ENCODE measurements at regions not wholly inside any gene's neighbourhood (a gene's known extent, or its start where the extent isn't known, plus 50 kb on each side); places are given as distances from the start of the nearest gene placed in this dataset.
"Not testable (repeated sequence)": the region's sequence is repeated elsewhere in the genome, so short reads cannot be mapped to it uniquely, and the experiment has no call there.

- no peak for DNase-seq (ENCODE audit: low read depth in 1 of 2, low spot score in 1 of 2)
Observed at GRCh38 chr2:13180729-13181128, 464.0 kb downstream of the TRIB2 start.

DNA sequence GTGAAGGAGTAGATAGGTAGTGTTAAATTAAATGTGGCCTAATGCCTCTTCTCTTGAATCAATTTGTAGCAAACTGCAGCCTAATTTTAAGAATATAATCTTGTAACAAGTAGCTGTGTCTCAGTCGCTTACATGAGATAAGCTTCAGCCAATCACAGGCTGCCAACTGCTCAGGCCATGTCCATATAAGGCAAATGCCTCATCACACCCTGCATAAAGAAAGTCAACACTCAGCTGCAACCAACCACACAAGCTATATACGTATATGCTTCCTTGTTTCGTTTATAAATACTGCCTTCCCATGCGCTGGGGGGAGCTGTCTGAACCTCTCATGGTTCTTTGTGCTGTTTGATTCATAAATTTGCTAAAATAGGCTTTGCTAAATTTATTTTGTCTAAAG, 476.3 kb downstream of the TRIB2 start:
- DNase-seq (ENCODE audit: low read depth in 1 of 2, low spot score in 1 of 2): no peak

DNA sequence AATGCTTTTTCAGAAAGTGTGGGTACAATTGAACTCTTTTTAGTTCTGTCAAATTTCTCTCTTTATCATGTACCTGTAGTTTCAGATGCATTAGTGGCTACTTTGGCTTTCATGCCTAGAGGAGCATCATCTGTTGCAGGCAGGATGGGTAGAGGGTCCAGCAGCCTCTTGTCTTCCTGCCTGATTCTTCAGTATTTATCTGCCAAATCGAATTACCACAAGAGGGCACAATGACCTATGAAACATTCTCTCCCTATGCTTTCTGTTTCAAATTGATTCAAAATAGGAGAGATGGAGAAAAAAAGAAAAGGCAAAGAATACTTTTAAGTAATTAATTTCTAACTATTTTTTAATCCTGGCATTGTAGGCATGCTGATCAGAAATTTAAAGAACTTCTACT, 477.2 kb downstream of the TRIB2 start:
- DNase-seq (ENCODE audit: low read depth in 1 of 2, low spot score in 1 of 2): no peak

GRCh38 chr2:13195270-13195669, 478.5 kb downstream of the TRIB2 start:
- no peak for DNase-seq (ENCODE audit: low read depth in 1 of 2, low spot score in 1 of 2)

DNA sequence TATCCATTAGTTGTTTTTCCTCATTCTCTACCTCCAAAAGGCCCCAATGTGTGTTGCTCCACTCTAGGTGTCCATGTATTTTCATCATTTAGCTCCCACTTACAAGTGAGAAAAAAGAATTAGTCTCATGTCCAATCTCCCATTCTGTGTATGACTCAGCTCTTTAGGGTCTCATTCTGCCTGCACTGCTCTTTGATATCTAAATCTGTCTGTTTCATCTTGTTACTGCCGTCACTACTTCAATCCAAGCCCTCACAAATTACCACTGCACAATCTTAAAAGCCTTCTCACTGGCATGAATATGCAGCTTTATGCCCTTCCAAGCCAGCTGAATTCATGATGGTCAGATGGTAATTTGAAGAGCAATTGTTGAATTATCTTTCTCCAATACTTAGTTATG, 480.5 kb downstream of the TRIB2 start:
- DNase-seq (ENCODE audit: low read depth in 1 of 2, low spot score in 1 of 2): no peak

- DNase-seq (ENCODE audit: low read depth in 1 of 2, low spot score in 1 of 2): no peak
Observed at GRCh38 chr2:13201924-13202323, 485.2 kb downstream of the TRIB2 start.

DNA sequence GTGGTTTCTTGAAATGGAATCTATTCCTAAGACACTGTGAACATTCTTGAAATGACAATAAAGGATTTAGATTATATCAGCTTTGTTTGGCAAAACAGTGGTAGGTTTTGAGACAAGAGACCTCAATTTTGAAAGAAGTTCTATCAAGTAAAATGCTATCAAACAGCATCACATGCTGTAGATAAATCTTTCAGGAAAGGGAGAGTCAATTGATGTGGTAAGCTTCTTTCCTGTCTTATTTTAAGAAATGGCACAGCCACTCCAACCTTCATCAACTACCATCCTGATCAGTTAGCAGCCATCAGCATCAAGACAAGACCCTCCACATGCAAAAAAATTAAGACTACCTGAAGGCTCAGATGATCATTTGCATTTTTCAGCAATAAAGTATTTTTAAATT, 495.4 kb downstream of the TRIB2 start:
- no peak for DNase-seq (ENCODE audit: low read depth in 1 of 2, low spot score in 1 of 2)

DNA sequence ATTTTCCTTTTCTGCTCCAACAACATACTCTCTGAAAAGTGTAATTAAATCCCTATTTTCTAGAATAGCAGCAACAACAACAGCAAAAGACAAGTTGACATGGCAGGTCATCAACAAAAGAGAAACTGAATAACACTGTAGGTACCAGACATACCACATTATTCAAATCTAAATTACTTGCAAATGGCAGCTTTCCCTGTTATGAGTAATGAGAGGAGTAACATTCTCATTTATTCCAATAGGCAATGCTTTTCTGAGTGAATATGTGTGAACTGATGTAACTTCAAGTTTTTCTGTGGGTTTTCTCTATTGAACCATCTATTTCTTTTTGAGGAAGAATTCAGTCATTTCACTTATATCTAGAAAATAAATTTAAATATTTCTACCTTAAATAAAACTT, 501.5 kb downstream of the TRIB2 start:
- DNase-seq (ENCODE audit: low read depth in 1 of 2, low spot score in 1 of 2): no peak

GRCh38 chr2:13227578-13227977, 510.8 kb downstream of the TRIB2 start:
- DNase-seq (ENCODE audit: low read depth in 1 of 2, low spot score in 1 of 2): no peak

- no peak for DNase-seq (ENCODE audit: low read depth in 1 of 2, low spot score in 1 of 2)
Observed at GRCh38 chr2:13230221-13230620, 513.5 kb downstream of the TRIB2 start.

DNA sequence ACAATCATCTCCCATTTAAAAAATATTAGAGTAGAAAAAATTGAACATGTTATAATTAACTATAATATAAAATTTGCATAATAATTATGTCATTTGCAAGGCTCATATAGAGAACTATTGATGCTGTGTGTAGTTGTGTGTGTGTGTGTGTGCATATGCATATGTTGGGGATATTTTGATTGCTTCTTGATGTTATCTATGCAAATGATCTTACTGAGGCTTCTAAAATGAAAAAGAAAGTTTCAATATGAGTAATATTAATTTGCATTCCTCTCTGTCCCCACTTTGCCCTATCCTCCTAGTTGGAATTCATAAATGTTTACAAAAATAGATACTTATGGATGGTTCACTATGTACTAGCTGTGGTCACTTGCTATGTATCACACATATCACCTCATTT, 523.3 kb downstream of the TRIB2 start:
- DNase-seq (ENCODE audit: low read depth in 1 of 2, low spot score in 1 of 2): no peak

- DNase-seq (ENCODE audit: low read depth in 1 of 2, low spot score in 1 of 2): no peak
Observed at GRCh38 chr2:13240789-13241487, 524.2 kb downstream of the TRIB2 start.

DNA sequence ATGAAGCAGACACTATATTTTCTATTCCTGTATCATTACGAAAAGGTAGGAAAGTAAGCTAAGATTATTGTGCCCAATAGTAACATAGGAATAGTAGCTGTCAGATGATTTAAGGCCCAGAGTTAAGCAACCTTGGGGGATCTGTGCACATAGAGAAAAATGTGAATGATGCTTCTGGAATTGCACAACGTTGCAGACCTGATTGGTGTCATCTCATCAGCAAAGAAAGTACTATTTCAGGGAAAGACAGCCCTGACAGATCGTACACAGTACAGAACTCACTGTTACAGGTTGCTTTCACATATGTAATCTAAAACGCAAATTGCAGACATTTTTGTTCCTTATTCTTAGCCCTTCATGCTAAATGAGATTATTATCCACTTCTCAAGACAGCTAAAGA, 535.9 kb downstream of the TRIB2 start:
- no peak for DNase-seq (ENCODE audit: low read depth in 1 of 2, low spot score in 1 of 2)

DNA sequence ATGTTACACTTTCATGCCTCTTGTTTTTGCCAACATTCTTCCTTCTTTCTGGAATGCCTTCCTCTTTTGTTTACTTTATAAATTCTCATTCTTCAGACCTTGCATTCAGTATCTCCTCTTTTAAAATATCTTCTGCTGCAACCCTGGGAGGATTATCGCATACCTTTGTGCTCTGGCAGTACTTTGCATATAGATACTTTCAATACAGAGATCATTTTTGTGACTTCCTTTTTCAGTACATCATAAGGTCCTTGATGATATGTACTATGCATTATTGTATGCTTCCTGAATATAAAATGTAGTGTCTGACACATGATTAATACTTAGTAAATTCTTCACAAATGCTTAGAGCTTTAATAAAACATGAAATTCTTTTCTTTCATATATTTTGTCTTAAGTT, 538.7 kb downstream of the TRIB2 start:
- no peak for DNase-seq (ENCODE audit: low read depth in 1 of 2, low spot score in 1 of 2)

DNA sequence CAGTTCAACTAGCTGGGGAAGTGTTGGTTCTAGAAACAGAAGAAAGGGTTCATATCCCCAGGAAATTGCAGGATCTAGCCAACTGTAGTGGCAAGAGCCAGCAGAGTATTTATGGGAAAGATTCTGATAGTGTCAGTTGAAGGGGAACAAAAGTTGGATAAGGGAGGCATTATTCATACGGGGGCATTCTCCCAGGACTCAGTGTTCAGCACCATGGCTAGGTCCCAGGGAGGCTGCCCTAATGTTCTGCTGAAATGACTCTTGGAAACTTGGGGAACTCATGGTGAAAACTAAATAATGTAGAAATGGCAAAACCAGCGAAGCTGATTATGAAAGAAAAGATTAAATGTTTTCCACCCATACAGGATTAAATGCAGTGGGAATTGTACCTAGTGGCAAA, 543.7 kb downstream of the TRIB2 start:
- no peak for DNase-seq (ENCODE audit: low read depth in 1 of 2, low spot score in 1 of 2)

DNA sequence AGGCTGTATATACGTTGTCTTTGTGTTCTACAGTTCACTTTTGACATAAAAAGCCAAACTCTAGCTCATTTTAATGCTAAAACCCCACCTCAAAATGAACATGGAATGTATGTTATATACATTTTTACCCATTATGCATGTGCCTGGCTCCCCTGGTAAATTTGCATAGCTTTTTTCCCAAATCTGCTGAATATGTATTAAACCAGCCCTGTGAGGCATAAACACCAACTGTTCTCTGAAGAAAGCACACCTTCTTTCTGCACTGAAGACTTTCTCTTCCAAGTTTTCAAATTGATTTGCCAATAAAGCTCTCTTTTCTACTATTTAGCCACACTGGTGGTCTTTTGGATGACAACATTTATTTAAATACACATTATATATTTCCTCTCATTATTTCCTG, 549.4 kb downstream of the TRIB2 start:
- no peak for DNase-seq (ENCODE audit: low read depth in 1 of 2, low spot score in 1 of 2)

GRCh38 chr2:13284688-13285087, 568.0 kb downstream of the TRIB2 start:
- no peak for DNase-seq (ENCODE audit: low read depth in 1 of 2, low spot score in 1 of 2)

DNA sequence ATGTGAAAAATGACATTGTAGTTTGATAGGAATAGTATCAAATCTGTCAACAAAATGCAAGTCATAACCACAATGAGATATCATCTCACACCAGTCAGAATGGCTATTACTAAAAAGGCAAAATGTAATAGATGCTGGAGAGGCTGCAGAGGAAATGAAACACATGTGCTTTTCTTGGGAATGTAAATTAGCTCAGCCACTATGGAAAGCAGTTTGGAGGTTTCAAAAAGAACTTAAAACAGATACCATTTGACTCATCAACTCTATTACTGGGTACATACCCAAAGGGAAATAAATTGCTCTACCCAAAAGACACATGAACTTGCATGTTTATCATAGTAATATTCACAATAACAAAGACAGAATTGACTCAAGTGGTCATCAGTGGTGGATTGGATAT, 572.6 kb downstream of the TRIB2 start:
- DNase-seq (ENCODE audit: low read depth in 1 of 2, low spot score in 1 of 2): no peak

DNA sequence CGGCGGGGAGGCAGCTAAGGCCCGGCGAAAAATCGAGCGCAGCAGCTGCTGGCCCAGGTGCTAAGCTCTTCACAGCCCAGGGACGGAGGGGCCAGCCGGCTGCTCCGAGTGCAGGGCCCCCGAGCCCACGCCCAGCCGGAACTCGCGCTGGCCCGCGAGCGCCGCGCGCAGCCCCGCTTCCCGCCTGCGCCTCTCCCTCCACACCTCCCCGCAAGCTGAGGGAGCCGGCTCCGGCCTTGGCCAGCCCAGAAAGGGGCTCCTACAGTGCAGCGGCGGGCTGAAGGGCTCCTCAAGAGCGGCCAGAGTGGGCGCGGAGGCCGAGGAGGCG, 591.7 kb downstream of the TRIB2 start:
- DNase-seq (ENCODE audit: low read depth in 1 of 2, low spot score in 1 of 2): not testable (repeated sequence)

DNA sequence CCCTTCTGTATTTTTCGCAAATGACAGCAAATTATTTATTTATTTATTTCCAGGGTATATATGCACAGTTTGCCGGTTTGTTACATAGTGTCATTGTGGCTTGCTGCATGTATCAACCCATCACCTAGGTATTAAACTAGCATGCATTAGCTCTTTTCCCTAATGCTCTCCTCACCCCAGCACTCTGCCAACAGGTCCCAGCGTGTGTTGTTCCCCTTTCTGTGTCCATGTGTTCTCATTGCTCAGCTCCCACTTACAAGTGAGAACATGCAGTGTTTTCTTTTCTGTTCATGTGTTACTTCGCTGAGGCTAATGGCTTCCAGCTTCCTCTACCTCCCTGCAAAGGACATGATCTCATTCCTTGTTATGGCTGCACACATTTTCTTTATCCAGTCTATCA, 592.3 kb downstream of the TRIB2 start:
- no peak for DNase-seq (ENCODE audit: low read depth in 1 of 2, low spot score in 1 of 2)

DNA sequence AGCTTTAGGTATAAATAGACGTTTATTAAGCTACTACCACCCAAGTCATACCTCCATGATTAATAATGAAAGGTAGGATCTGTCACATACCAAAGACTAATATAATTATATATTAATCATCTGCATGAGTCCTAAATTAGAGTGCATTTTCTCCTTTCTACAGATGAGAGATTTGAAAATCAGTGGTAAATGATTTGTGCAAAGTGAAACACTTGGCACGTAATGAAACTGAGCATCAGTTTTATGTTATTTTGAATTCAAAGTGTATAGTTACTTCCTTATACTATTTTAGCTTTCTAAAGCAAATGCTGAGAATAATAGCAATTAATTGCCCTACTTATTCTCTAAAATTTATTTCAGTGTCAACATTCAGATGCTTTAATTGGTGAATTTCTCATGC, 615.3 kb downstream of the TRIB2 start:
- no peak for DNase-seq (ENCODE audit: low read depth in 1 of 2, low spot score in 1 of 2)

GRCh38 chr2:13334071-13334470, 617.3 kb downstream of the TRIB2 start:
- not testable (repeated sequence) for DNase-seq (ENCODE audit: low read depth in 1 of 2, low spot score in 1 of 2)

- DNase-seq (ENCODE audit: low read depth in 1 of 2, low spot score in 1 of 2): no peak
Observed at GRCh38 chr2:13334545-13334944, 617.8 kb downstream of the TRIB2 start.

Measured in activated CD4-positive, alpha-beta T cell treated with anti-CD3 and anti-CD28 coated beads, Interleukin-2, amount 50 U/mL, for 24 hours (primary cell).